ENCODE measurements at regions not wholly inside any gene's neighbourhood (a gene's known extent, or its start where the extent isn't known, plus 50 kb on each side); places are given as distances from the start of the nearest gene placed in this dataset.
A peak's percentile ranks its signal among the peaks of the same experiment; 100 is the strongest.

GRCh38 chr2:41644936-41645335 lies 402.9 kb upstream of the PKDCC start:
- H3K4me1 Mint-ChIP-seq (ENCODE audit: low read depth) = no peaks in the 10 kb centered on the region
- H3K36me3 Mint-ChIP-seq (ENCODE audit: low read depth) = no peaks in the 10 kb centered on the region
- H3K9me3 Mint-ChIP-seq = no peaks in the 10 kb centered on the region
- DNase-seq = no peak
- H3K4me3 Mint-ChIP-seq = no peak overlapping the region
- no peak overlapping the region for H3K27ac Mint-ChIP-seq
- peaks cover 2% of the 10 kb centered on the region for H3K27me3 Mint-ChIP-seq

- peaks cover 3% of the 10 kb centered on the region for H3K27me3 Mint-ChIP-seq
- no peak for DNase-seq
- H3K4me3 Mint-ChIP-seq = no peak overlapping the region
- no peaks in the 10 kb centered on the region for H3K4me1 Mint-ChIP-seq (ENCODE audit: low read depth)
- no peaks in the 10 kb centered on the region for H3K36me3 Mint-ChIP-seq (ENCODE audit: low read depth)
- H3K27ac Mint-ChIP-seq = no peak overlapping the region
- H3K9me3 Mint-ChIP-seq = no peaks in the 10 kb centered on the region
Measured at GRCh38 chr2:41647468-41648050, 400.3 kb upstream of the PKDCC start.

- no peaks in the 10 kb centered on the region for H3K36me3 Mint-ChIP-seq (ENCODE audit: low read depth)
- no peaks in the 10 kb centered on the region for H3K27me3 Mint-ChIP-seq
- no peak overlapping the region for H3K27ac Mint-ChIP-seq
- H3K4me1 Mint-ChIP-seq (ENCODE audit: low read depth) = no peaks in the 10 kb centered on the region
- H3K4me3 Mint-ChIP-seq = no peak overlapping the region
- DNase-seq = no peak
- no peaks in the 10 kb centered on the region for H3K9me3 Mint-ChIP-seq
Measured at GRCh38 chr2:41657226-41657625, 390.6 kb upstream of the PKDCC start.

GRCh38 chr2:41659758-41660157 lies 388.1 kb upstream of the PKDCC start:
- no peaks in the 10 kb centered on the region for H3K27me3 Mint-ChIP-seq
- H3K4me1 Mint-ChIP-seq (ENCODE audit: low read depth) = no peaks in the 10 kb centered on the region
- no peaks in the 10 kb centered on the region for H3K36me3 Mint-ChIP-seq (ENCODE audit: low read depth)
- no peak overlapping the region for H3K27ac Mint-ChIP-seq
- H3K4me3 Mint-ChIP-seq = no peak overlapping the region
- H3K9me3 Mint-ChIP-seq = no peaks in the 10 kb centered on the region
- DNase-seq = no peak

GRCh38 chr2:41662461-41662860 lies 385.4 kb upstream of the PKDCC start:
- H3K4me3 Mint-ChIP-seq = no peak overlapping the region
- no peaks in the 10 kb centered on the region for H3K27me3 Mint-ChIP-seq
- DNase-seq = no peak
- H3K36me3 Mint-ChIP-seq (ENCODE audit: low read depth) = no peaks in the 10 kb centered on the region
- H3K27ac Mint-ChIP-seq = no peak overlapping the region
- no peaks in the 10 kb centered on the region for H3K4me1 Mint-ChIP-seq (ENCODE audit: low read depth)
- H3K9me3 Mint-ChIP-seq = no peaks in the 10 kb centered on the region

GRCh38 chr2:41663056-41663455 lies 384.8 kb upstream of the PKDCC start:
- H3K4me1 Mint-ChIP-seq (ENCODE audit: low read depth) = no peaks in the 10 kb centered on the region
- no peaks in the 10 kb centered on the region for H3K27me3 Mint-ChIP-seq
- H3K27ac Mint-ChIP-seq = no peak overlapping the region
- no peaks in the 10 kb centered on the region for H3K36me3 Mint-ChIP-seq (ENCODE audit: low read depth)
- no peaks in the 10 kb centered on the region for H3K9me3 Mint-ChIP-seq
- no peak overlapping the region for H3K4me3 Mint-ChIP-seq
- DNase-seq = no peak

GRCh38 chr2:41668529-41668928 lies 379.3 kb upstream of the PKDCC start:
- Mint-ChIP-seq H3K9me3 (no peaks in the 10 kb centered on the region), H3K4me3 (no peak overlapping the region), H3K36me3 (ENCODE audit: low read depth) (no peaks in the 10 kb centered on the region), H3K27me3 (peaks cover 8% of the 10 kb centered on the region), H3K4me1 (ENCODE audit: low read depth) (no peaks in the 10 kb centered on the region), H3K27ac (no peak overlapping the region)
- no peak for DNase-seq

- H3K9me3 Mint-ChIP-seq = no peaks in the 10 kb centered on the region
- H3K27me3 Mint-ChIP-seq = peaks cover 5% of the 10 kb centered on the region
- H3K27ac Mint-ChIP-seq = no peak overlapping the region
- no peak overlapping the region for H3K4me3 Mint-ChIP-seq
- no peaks in the 10 kb centered on the region for H3K4me1 Mint-ChIP-seq (ENCODE audit: low read depth)
- no peak for DNase-seq
- H3K36me3 Mint-ChIP-seq (ENCODE audit: low read depth) = no peaks in the 10 kb centered on the region
Measured at GRCh38 chr2:41678639-41679038, 369.2 kb upstream of the PKDCC start.

- Mint-ChIP-seq H3K9me3 (no peaks in the 10 kb centered on the region), H3K27me3 (peaks cover 14% of the 10 kb centered on the region), H3K27ac (no peak overlapping the region), H3K4me3 (no peak overlapping the region), H3K4me1 (ENCODE audit: low read depth) (no peaks in the 10 kb centered on the region), H3K36me3 (ENCODE audit: low read depth) (no peaks in the 10 kb centered on the region)
- no peak for DNase-seq
Measured at GRCh38 chr2:41686156-41686555, 361.7 kb upstream of the PKDCC start.

GRCh38 chr2:41691561-41691960 lies 356.3 kb upstream of the PKDCC start:
- no peaks in the 10 kb centered on the region for H3K4me1 Mint-ChIP-seq (ENCODE audit: low read depth)
- H3K9me3 Mint-ChIP-seq = no peaks in the 10 kb centered on the region
- H3K27ac Mint-ChIP-seq = no peak overlapping the region
- H3K27me3 Mint-ChIP-seq = peaks cover 12% of the 10 kb centered on the region
- no peak overlapping the region for H3K4me3 Mint-ChIP-seq
- H3K36me3 Mint-ChIP-seq (ENCODE audit: low read depth) = no peaks in the 10 kb centered on the region
- no peak for DNase-seq

- no peaks in the 10 kb centered on the region for H3K36me3 Mint-ChIP-seq (ENCODE audit: low read depth)
- no peak for DNase-seq
- H3K27ac Mint-ChIP-seq = no peak overlapping the region
- peaks cover 23% of the 10 kb centered on the region for H3K27me3 Mint-ChIP-seq
- H3K4me3 Mint-ChIP-seq = no peak overlapping the region
- H3K4me1 Mint-ChIP-seq (ENCODE audit: low read depth) = no peaks in the 10 kb centered on the region
- H3K9me3 Mint-ChIP-seq = no peaks in the 10 kb centered on the region
Measured at GRCh38 chr2:41694536-41695049, 353.2 kb upstream of the PKDCC start.

GRCh38 chr2:41695198-41696113 lies 352.4 kb upstream of the PKDCC start:
- H3K27ac Mint-ChIP-seq = no peak overlapping the region
- H3K27me3 Mint-ChIP-seq = peaks cover 29% of the 10 kb centered on the region
- no peaks in the 10 kb centered on the region for H3K36me3 Mint-ChIP-seq (ENCODE audit: low read depth)

GRCh38 chr2:41697389-41697788 lies 350.4 kb upstream of the PKDCC start:
- peaks cover 29% of the 10 kb centered on the region for H3K27me3 Mint-ChIP-seq
- no peaks in the 10 kb centered on the region for H3K4me1 Mint-ChIP-seq (ENCODE audit: low read depth)
- no peak for DNase-seq
- no peaks in the 10 kb centered on the region for H3K9me3 Mint-ChIP-seq
- H3K36me3 Mint-ChIP-seq (ENCODE audit: low read depth) = no peaks in the 10 kb centered on the region
- H3K27ac Mint-ChIP-seq = no peak overlapping the region
- H3K4me3 Mint-ChIP-seq = no peak overlapping the region

More at GRCh38 chr2:41695198-41696113, 352.4 kb upstream of the PKDCC start:
- Mint-ChIP-seq H3K9me3 (no peaks in the 10 kb centered on the region), H3K4me1 (ENCODE audit: low read depth) (no peaks in the 10 kb centered on the region), H3K4me3 (no peak overlapping the region)
- DNase-seq = no peak

GRCh38 chr2:41698678-41699422 lies 349.0 kb upstream of the PKDCC start:
- peaks cover 29% of the 10 kb centered on the region for H3K27me3 Mint-ChIP-seq
- no peaks in the 10 kb centered on the region for H3K4me1 Mint-ChIP-seq (ENCODE audit: low read depth)
- H3K36me3 Mint-ChIP-seq (ENCODE audit: low read depth) = no peaks in the 10 kb centered on the region
- peak; percentile 37 for DNase-seq
- no peak overlapping the region for H3K27ac Mint-ChIP-seq
- H3K4me3 Mint-ChIP-seq = no peak overlapping the region
- no peaks in the 10 kb centered on the region for H3K9me3 Mint-ChIP-seq

Data from activated T-cell treated with anti-CD3 and anti-CD28 coated beads, Interleukin-2, amount 50 U/mL, for 24 hours (primary cell).